HepG2 (cell line): ENCODE measurements at regions not wholly inside any gene's neighbourhood (a gene's known extent, or its start where the extent isn't known, plus 50 kb on each side); places are given as distances from the start of the nearest gene placed in this dataset.

ENCODE experiments used
- ATAC-seq: fragments of 200-7000 bp; cut with Tn5 transposase; 3 replicates; pipeline ENCODE4 v1.9.1; 2020; ENCODE audit warnings: mild to moderate bottlenecking, moderate library complexity
- BruUV-seq: library from RNA; stranded (reverse); fragments of 400-500 nt; replicated peaks from 2 replicates; lab custom pipeline; 2021; lab: Mats Ljungman, UMichigan
- CTCF ChIA-PET: fragments of 300-600 bp; formaldehyde crosslinking; extraction: SDS; loops from one replicate; lab custom pipeline; 2021; ENCODE audit warnings: low total read pairs, inconsistent platforms, low intra/inter-chr PET ratio; lab: Yijun Ruan, JAX
- POLR2A ChIA-PET: fragments of 350-600 bp; sonication (Branson Sonifier 250); formaldehyde crosslinking; loops from one replicate; lab custom pipeline; 2020; ENCODE audit warnings: antibody characterized with exemption, inconsistent platforms; lab: Yijun Ruan, JAX
- DNase-seq: peaks from one replicate; pipeline ENCODE4 v3.0.0-alpha.2; 2015; ENCODE audit warnings: low spot score
- FAIRE-seq: peaks from 3 replicates; lab custom pipeline; 2011; peaks lifted over from hg19 to GRCh38; lab: Jason Lieb, UNC
- H2AFZ ChIP-seq: one replicate; pipeline ENCODE4 v1.6.1; 2011; ENCODE audit warnings: low read length, inconsistent platforms
- H3K27ac ChIP-seq: fragments of 300-600 bp; 3 replicates; pipeline ENCODE4 v1.8.0; 2011; ENCODE audit warnings: mixed run types, mild to moderate bottlenecking, mixed read lengths, low read length, inconsistent platforms; ENCODE audit not compliant: insufficient read depth; ENCODE audit errors: extremely low read length
- H3K27me3 ChIP-seq, 2 experiments: fragments of 200-600 bp in 1 of 2; 2 replicates in 1 of 2; 3 replicates in 1 of 2; pipeline versions ENCODE4 v1.6.0 to v1.8.0; 2011; ENCODE audit warnings: low read length in 2 of 2, mild to moderate bottlenecking in 2 of 2, moderate library complexity in 2 of 2, inconsistent platforms in 1 of 2; ENCODE audit not compliant: insufficient read depth in 2 of 2, control insufficient read depth in 1 of 2
- H3K36me3 ChIP-seq, 2 experiments: fragments of 200-600 bp in 1 of 2; replicated peaks in 1 of 2; 2 replicates in 1 of 2; 3 replicates in 1 of 2; pipeline versions ENCODE4 v1.5.1 to v1.8.0; 2011; ENCODE audit warnings: low read length in 2 of 2, inconsistent platforms in 1 of 2; ENCODE audit not compliant: insufficient read depth in 2 of 2, control insufficient read depth in 1 of 2
- H3K4me1 ChIP-seq: 2 replicates; pipeline ENCODE4 v1.5.1; 2012; ENCODE audit warnings: low read length, inconsistent platforms; ENCODE audit not compliant: insufficient read depth
- H3K4me2 ChIP-seq: 2 replicates; pipeline ENCODE4 v1.6.0; 2011; ENCODE audit warnings: low read depth, low read length, inconsistent platforms
- H3K4me3 ChIP-seq, 3 experiments: fragments of 200-600 bp in 1 of 3; sonication (generic), shearing (Covaris generic) in 1 of 3; replicated peaks in 1 of 3; 2 replicates each; pipeline ENCODE4 v1.5.1; 2011 to 2016; ENCODE audit warnings: low read length in 3 of 3, inconsistent platforms in 2 of 3, low read depth in 2 of 3, mild to moderate bottlenecking in 2 of 3, control low read depth in 1 of 3, mixed read lengths in 1 of 3; ENCODE audit not compliant: insufficient read depth in 1 of 3
- H3K79me2 ChIP-seq: one replicate; pipeline ENCODE4 v1.6.1; 2011; ENCODE audit warnings: low read length, inconsistent platforms; ENCODE audit not compliant: insufficient read depth
- H3K9ac ChIP-seq: 2 replicates; pipeline ENCODE4 v1.6.0; 2011; ENCODE audit warnings: mild to moderate bottlenecking, low read depth, low read length, inconsistent platforms; ENCODE audit not compliant: insufficient read depth
- H3K9me3 ChIP-seq: 2 replicates; pipeline ENCODE4 v1.5.1; 2012; ENCODE audit warnings: mild to moderate bottlenecking, low read length
- H4K20me1 ChIP-seq: 2 replicates; pipeline ENCODE4 v1.6.0; 2011; ENCODE audit warnings: inconsistent platforms, mild to moderate bottlenecking, low read length, moderate library complexity; ENCODE audit not compliant: insufficient read depth
- KMT2A ChIP-seq: sonication (generic); formaldehyde crosslinking; IDR thresholded peaks from 2 replicates; pipeline ENCODE4 v1.4.0; 2020; ENCODE audit warnings: missing genetic modification reagents
- ZNF646 ChIP-seq: sonication (generic); formaldehyde crosslinking; IDR thresholded peaks from 2 replicates; pipeline ENCODE4 v1.9.0; 2021; ENCODE audit warnings: mild to moderate bottlenecking, missing genetic modification reagents
- ZNF784 ChIP-seq: sonication (generic); formaldehyde crosslinking; IDR thresholded peaks from 2 replicates; pipeline ENCODE4 v1.5.1; 2020; ENCODE audit warnings: missing genetic modification reagents, mild to moderate bottlenecking, borderline replicate concordance
- WGBS: methylation state at CpG from one replicate; pipeline ENCODE4 v1.1.6; 2017; ENCODE audit warnings: low lambda C conversion rate; 5-methylcytosine and 5-hydroxymethylcytosine counted together
- in situ Hi-C: cut with HindIII; loops from 2 replicates; pipeline ENCODE4 v1.10.0; 2017; ENCODE audit warnings: low pct_unique_long_range_greater_than_20kb; ENCODE audit not compliant: extremely low pct_ligation_motif_present
- intact Hi-C: fragments of 100-400 bp; cut with micrococcal nuclease; formaldehyde crosslinking; loops from one replicate; pipeline ENCODE4 v1.10.0; 2022; ENCODE audit not compliant: unreplicated experiment

GRCh38 chr18:76613755-76614120 lies 118.7 kb upstream of the ZNF516 start:
- intact Hi-C loops (no loop called here), in situ Hi-C loops (no loop called here)
- no peak overlapping the region for H2AFZ ChIP-seq
- CTCF ChIA-PET, result no interaction called here
- H3K27ac ChIP-seq, result no peak overlapping the region
- no peaks in the 10 kb centered on the region for H4K20me1 ChIP-seq
- TF ChIP-seq ZNF646 (CRISPR knock-in tag), result no peak
- TF ChIP-seq ZNF784 (CRISPR knock-in tag), result no peak
- TF ChIP-seq KMT2A (CRISPR knock-in tag), result no peak
- FAIRE-seq (no peak), ATAC-seq (no peak), DNase-seq (no peak)
- H3K4me1 ChIP-seq, result peaks cover 9% of the 10 kb centered on the region
- POLR2A ChIA-PET, result no interaction called here
- H3K36me3 ChIP-seq, result no peaks in the 10 kb centered on the region
- 83% methylated on average over 25 of the region's 25 CpGs for WGBS
- H3K9me3 ChIP-seq, result no peaks in the 10 kb centered on the region
- no peak overlapping the region for H3K4me2 ChIP-seq
- BruUV-seq, result no TSS peak
- H3K4me3 ChIP-seq, result no peak overlapping the region
- no peak overlapping the region for H3K9ac ChIP-seq
- H3K79me2 ChIP-seq, result no peaks in the 10 kb centered on the region
- peaks cover 3 to 33% of the 10 kb centered on the region in 2 experiments; a peak in 2 of 5 replicates for H3K27me3 ChIP-seq
